K562 (cell line): ENCODE measurements at regions not wholly inside any gene's neighbourhood (a gene's known extent, or its start where the extent isn't known, plus 50 kb on each side); places are given as distances from the start of the nearest gene placed in this dataset.

Experiments
- ATAC-seq: fragments of 200-7000 bp; cut with Tn5 transposase; 3 replicates; pipeline ENCODE4 v1.9.1; 2020; ENCODE audit warnings: moderate library complexity
- BruUV-seq: library from RNA; stranded (reverse); fragments of 400-500 nt; replicated peaks from 2 replicates; lab custom pipeline; 2021; lab: Mats Ljungman, UMichigan
- CTCF ChIA-PET: fragments of 300-600 bp; formaldehyde crosslinking; extraction: SDS; loops from one replicate; lab custom pipeline; 2021; ENCODE audit warnings: low intra/inter-chr PET ratio; lab: Yijun Ruan, JAX
- POLR2A ChIA-PET: fragments of 300-600, 350-650 bp; sonication (Branson Sonifier 250); formaldehyde crosslinking; extraction: SDS; loops from one replicate; lab custom pipeline; 2021; ENCODE audit warnings: antibody characterized with exemption, inconsistent platforms; lab: Yijun Ruan, JAX
- DNase-seq, 4 experiments: peaks; one replicate each; pipeline versions ENCODE4 v3.0.0 to v3.0.0-alpha.2; 2011 to 2018; ENCODE audit warnings: low spot score in 3 of 4, mixed read lengths in 3 of 4; ENCODE audit errors: extremely low read depth in 1 of 4
- FAIRE-seq: peaks from 2 replicates; lab custom pipeline; 2011; peaks lifted over from hg19 to GRCh38; lab: Jason Lieb, UNC
- H2AFZ ChIP-seq: 2 replicates; pipeline ENCODE4 v1.6.0; 2011; ENCODE audit warnings: low read depth, low read length, control low read depth, inconsistent platforms
- H3K27ac ChIP-seq: fragments of 200-600 bp; 3 replicates; pipeline ENCODE4 v1.8.0; 2011; ENCODE audit warnings: low read depth, mild to moderate bottlenecking, control low read depth, inconsistent platforms, low read length, moderate library complexity, mixed read lengths; ENCODE audit errors: extremely low read depth
- H3K27me3 ChIP-seq, 2 experiments: fragments of 300-600 bp in 1 of 2; 2 replicates in 1 of 2; 3 replicates in 1 of 2; pipeline versions ENCODE4 v1.6.0 to v1.8.0; 2011; ENCODE audit warnings: inconsistent platforms in 2 of 2, low read length in 2 of 2, mild to moderate bottlenecking in 1 of 2, mixed read lengths in 1 of 2, moderate library complexity in 1 of 2; ENCODE audit not compliant: control insufficient read depth in 2 of 2, insufficient read depth in 2 of 2
- H3K36me3 ChIP-seq: fragments of 300-600 bp; 3 replicates; pipeline ENCODE4 v1.8.0; 2011; ENCODE audit warnings: mild to moderate bottlenecking, low read length, inconsistent platforms; ENCODE audit not compliant: control insufficient read depth, insufficient read depth
- H3K4me1 ChIP-seq, 2 experiments: fragments of 200-600 bp in 1 of 2; replicated peaks in 1 of 2; 2 replicates in 1 of 2; 3 replicates in 1 of 2; pipeline versions ENCODE4 v1.5.1 to v1.8.0; 2011; ENCODE audit warnings: inconsistent platforms in 2 of 2, low read length in 2 of 2, mild to moderate bottlenecking in 1 of 2, mixed read lengths in 1 of 2, moderate library complexity in 1 of 2; ENCODE audit not compliant: control insufficient read depth in 2 of 2, insufficient read depth in 2 of 2
- H3K4me2 ChIP-seq: 2 replicates; pipeline ENCODE4 v1.6.1; 2011; ENCODE audit warnings: low read length, control low read depth, inconsistent platforms, mixed read lengths; ENCODE audit not compliant: insufficient read depth
- H3K4me3 ChIP-seq: fragments of 200-600 bp; sonication (generic), shearing (Covaris generic); 2 replicates; pipeline ENCODE4 v1.5.1; 2016; ENCODE audit warnings: control low read depth, inconsistent platforms
- H3K79me2 ChIP-seq: fragments of 200-600 bp; 3 replicates; pipeline ENCODE4 v1.8.0; 2011; ENCODE audit warnings: low read length, inconsistent platforms; ENCODE audit not compliant: control insufficient read depth, insufficient read depth
- H3K9ac ChIP-seq, 2 experiments: 2 replicates each; pipeline versions ENCODE4 v1.6.0 to v1.6.1; 2011; ENCODE audit warnings: low read depth in 2 of 2, low read length in 2 of 2, control low read depth in 1 of 2, inconsistent platforms in 1 of 2, mild to moderate bottlenecking in 1 of 2, mixed read lengths in 1 of 2; ENCODE audit not compliant: insufficient read depth in 1 of 2
- H3K9me1 ChIP-seq: one replicate; pipeline ENCODE4 v1.6.0; 2011; ENCODE audit warnings: inconsistent platforms, mild to moderate bottlenecking, low read length, moderate library complexity; ENCODE audit not compliant: control insufficient read depth, insufficient read depth
- H3K9me3 ChIP-seq: replicated peaks from 2 replicates; pipeline ENCODE4 v1.5.1; 2011; ENCODE audit warnings: low read depth, low read length, inconsistent platforms; ENCODE audit not compliant: control insufficient read depth, insufficient read depth
- H4K20me1 ChIP-seq: replicated peaks from 2 replicates; pipeline ENCODE4 v1.6.1; 2011; ENCODE audit warnings: low read length, inconsistent platforms, mixed read lengths; ENCODE audit not compliant: control insufficient read depth, insufficient read depth
- DIDO1 ChIP-seq: fragments of 450-650 bp; IDR thresholded peaks from 2 replicates; pipeline ENCODE4 v1.6.1; 2016; ENCODE audit warnings: low read depth, missing biosample characterization, missing genetic modification characterization
- HMG20B ChIP-seq: fragments of 250-450 bp; sonication (Bioruptor Pico); IDR thresholded peaks from 2 replicates; pipeline ENCODE4 v1.5.0; 2021; ENCODE audit warnings: mild to moderate bottlenecking
- RAD51 ChIP-seq: fragments of 450-650 bp; IDR thresholded peaks from 2 replicates; pipeline ENCODE4 v1.7.1; 2016; ENCODE audit warnings: low read depth, mild to moderate bottlenecking, borderline replicate concordance
- ZNF217 ChIP-seq: sonication (generic); formaldehyde crosslinking; IDR thresholded peaks from 2 replicates; pipeline ENCODE4 v1.8.0; 2022; ENCODE audit warnings: mild to moderate bottlenecking, missing genetic modification reagents
- ZNF785 ChIP-seq: fragments of 250-450 bp; sonication (Bioruptor Pico); IDR thresholded peaks from 2 replicates; pipeline ENCODE4 v1.4.0; 2020; ENCODE audit warnings: mild to moderate bottlenecking
- WGBS: fragments of 100-300 bp; shearing (Covaris generic); methylation state at CpG from one replicate; pipeline ENCODE4 v1.1.6; 2016; ENCODE audit warnings: low coverage, mixed read lengths; ENCODE audit not compliant: insufficient coverage; ENCODE audit errors: missing lambda C conversion rate; 5-methylcytosine and 5-hydroxymethylcytosine counted together
- in situ Hi-C: fragments of 300-500 bp; cut with MboI; formaldehyde crosslinking; loops from 4 replicates; pipeline ENCODE4 v1.15.0; 2018; ENCODE audit warnings: inconsistent platforms, mixed read lengths
- intact Hi-C: fragments of 100-400 bp; cut with micrococcal nuclease; formaldehyde crosslinking; loops from 2 replicates; pipeline ENCODE4 v1.14.2; 2022
- TF ChIP-seq, protein P1 (sequence below): sonication (generic); formaldehyde crosslinking; IDR thresholded peaks from 2 replicates; pipeline ENCODE4 v1.4.0; 2020; ENCODE audit warnings: mild to moderate bottlenecking, missing genetic modification reagents
- TF ChIP-seq, protein P2 (sequence below): fragments of 450-650 bp; formaldehyde crosslinking; conservative IDR thresholded peaks from 2 replicates; pipeline ENCODE4 v1.4.0; 2022; ENCODE audit warnings: mild to moderate bottlenecking, missing genetic modification characterization
- TF ChIP-seq, protein P3 (sequence below): sonication (generic); formaldehyde crosslinking; IDR thresholded peaks from 2 replicates; pipeline ENCODE4 v1.9.0; 2022; ENCODE audit warnings: mild to moderate bottlenecking, missing genetic modification reagents
- TF ChIP-seq, protein P4 (sequence below): fragments of 250-450 bp; sonication (Bioruptor Pico); IDR thresholded peaks from 2 replicates; pipeline ENCODE4 v1.5.0; 2020; ENCODE audit warnings: mild to moderate bottlenecking
- TF ChIP-seq, protein P5 (sequence below): fragments of 450-650 bp; IDR thresholded peaks from 2 replicates; pipeline ENCODE4 v1.6.1; 2017; ENCODE audit warnings: antibody characterized with exemption
- TF ChIP-seq, protein P6 (sequence below): fragments of 250-450 bp; sonication (Bioruptor Pico); IDR thresholded peaks from 2 replicates; pipeline ENCODE4 v1.8.0; 2021; ENCODE audit warnings: mild to moderate bottlenecking, moderate library complexity

DNA sequence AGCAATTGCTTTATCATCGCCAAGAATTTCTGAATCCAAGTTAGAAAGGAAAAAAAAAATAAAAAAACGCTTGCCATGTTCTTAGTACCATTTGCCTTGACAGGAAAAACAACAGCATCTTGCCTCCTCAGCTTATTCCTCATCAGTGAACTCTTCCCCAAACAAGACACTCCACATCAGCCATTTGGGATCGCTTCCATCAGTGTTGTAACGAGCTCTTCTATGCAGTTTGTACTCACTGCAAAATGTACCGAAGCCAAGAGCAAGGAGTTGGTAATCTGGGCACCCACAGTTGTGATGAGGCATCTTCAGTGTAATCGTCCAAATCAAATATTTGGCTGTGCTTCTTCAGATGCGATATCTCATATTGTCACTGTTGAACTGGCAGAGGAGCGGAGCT, 503.7 kb downstream of the TMEM182 start (continued):
- TF ChIP-seq, protein P1, sequence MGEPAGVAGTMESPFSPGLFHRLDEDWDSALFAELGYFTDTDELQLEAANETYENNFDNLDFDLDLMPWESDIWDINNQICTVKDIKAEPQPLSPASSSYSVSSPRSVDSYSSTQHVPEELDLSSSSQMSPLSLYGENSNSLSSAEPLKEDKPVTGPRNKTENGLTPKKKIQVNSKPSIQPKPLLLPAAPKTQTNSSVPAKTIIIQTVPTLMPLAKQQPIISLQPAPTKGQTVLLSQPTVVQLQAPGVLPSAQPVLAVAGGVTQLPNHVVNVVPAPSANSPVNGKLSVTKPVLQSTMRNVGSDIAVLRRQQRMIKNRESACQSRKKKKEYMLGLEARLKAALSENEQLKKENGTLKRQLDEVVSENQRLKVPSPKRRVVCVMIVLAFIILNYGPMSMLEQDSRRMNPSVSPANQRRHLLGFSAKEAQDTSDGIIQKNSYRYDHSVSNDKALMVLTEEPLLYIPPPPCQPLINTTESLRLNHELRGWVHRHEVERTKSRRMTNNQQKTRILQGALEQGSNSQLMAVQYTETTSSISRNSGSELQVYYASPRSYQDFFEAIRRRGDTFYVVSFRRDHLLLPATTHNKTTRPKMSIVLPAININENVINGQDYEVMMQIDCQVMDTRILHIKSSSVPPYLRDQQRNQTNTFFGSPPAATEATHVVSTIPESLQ (CRISPR knock-in tag), result no peak
- TF ChIP-seq DIDO1 (tag) (no peak), ZNF785 (CRISPR knock-in tag) (no peak)

DNA sequence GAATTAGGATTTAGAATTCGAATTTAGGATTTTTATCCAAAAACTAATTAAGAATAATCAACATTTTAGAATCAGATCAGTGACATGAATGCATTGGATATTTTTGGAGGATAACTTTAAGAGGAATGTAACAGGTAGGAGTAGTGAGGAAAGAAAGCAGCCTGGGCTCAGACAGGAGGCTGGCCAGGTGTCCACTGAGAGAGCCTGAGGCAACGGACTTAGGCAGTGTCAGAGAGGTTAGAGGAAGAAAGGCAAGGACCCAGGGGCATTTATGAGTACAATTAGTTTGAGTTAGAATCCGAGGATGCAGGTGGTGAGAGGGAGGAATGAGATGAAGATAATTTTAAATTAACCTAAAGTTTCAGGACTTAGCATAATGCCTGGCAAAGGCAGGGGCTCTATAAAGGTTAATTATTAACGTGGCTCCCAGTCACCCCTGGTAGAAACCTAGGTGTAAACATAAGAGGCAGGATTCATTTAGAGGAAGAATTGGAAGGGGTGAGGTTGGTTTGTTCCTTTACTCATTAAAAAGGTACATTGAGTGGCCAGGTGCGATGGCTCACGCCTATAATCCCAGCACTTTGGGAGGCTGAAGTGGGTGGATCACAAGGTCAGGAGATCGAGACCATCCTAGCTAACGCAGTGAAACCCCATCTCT, 507.1 kb downstream of the TMEM182 start:
- Histone ChIP-seq H2AFZ (no peak overlapping the region), H3K4me2 (no peak overlapping the region), H3K9me3 (no peaks in the 10 kb centered on the region), H3K4me1 (no peaks in the 10 kb centered on the region), H3K36me3 (no peaks in the 10 kb centered on the region), H3K79me2 (no peaks in the 10 kb centered on the region), H3K27me3 (no peaks in the 10 kb centered on the region), H3K27ac (no peak overlapping the region), H4K20me1 (no peaks in the 10 kb centered on the region), H3K4me3 (no peak overlapping the region), H3K9me1 (no peaks in the 10 kb centered on the region), H3K9ac (no peak overlapping the region)
- ChIA-PET CTCF (no interaction called here), POLR2A (no interaction called here)
- intact Hi-C loops, result no loop called here
- DNase-seq, result no peak
- in situ Hi-C loops, result no loop called here
- no peak for ATAC-seq
- no peak for FAIRE-seq
- WGBS, result 0% methylated on average over 6 of the region's 8 CpGs
- BruUV-seq, result no TSS peak
- TF ChIP-seq, protein P2, sequence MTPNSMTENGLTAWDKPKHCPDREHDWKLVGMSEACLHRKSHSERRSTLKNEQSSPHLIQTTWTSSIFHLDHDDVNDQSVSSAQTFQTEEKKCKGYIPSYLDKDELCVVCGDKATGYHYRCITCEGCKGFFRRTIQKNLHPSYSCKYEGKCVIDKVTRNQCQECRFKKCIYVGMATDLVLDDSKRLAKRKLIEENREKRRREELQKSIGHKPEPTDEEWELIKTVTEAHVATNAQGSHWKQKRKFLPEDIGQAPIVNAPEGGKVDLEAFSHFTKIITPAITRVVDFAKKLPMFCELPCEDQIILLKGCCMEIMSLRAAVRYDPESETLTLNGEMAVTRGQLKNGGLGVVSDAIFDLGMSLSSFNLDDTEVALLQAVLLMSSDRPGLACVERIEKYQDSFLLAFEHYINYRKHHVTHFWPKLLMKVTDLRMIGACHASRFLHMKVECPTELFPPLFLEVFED (CRISPR knock-in tag), result no peak
- no peak for TF ChIP-seq RAD51
- TF ChIP-seq, protein P3, sequence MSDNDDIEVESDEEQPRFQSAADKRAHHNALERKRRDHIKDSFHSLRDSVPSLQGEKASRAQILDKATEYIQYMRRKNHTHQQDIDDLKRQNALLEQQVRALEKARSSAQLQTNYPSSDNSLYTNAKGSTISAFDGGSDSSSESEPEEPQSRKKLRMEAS (CRISPR knock-in tag), result no peak
- TF ChIP-seq, protein P4, sequence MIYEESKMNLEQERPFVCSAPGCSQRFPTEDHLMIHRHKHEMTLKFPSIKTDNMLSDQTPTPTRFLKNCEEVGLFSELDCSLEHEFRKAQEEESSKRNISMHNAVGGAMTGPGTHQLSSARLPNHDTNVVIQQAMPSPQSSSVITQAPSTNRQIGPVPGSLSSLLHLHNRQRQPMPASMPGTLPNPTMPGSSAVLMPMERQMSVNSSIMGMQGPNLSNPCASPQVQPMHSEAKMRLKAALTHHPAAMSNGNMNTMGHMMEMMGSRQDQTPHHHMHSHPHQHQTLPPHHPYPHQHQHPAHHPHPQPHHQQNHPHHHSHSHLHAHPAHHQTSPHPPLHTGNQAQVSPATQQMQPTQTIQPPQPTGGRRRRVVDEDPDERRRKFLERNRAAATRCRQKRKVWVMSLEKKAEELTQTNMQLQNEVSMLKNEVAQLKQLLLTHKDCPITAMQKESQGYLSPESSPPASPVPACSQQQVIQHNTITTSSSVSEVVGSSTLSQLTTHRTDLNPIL (CRISPR knock-in tag), result no peak
- TF ChIP-seq HMG20B, result no peak
- no peak for TF ChIP-seq ZNF217 (CRISPR knock-in tag)
- TF ChIP-seq, protein P5, sequence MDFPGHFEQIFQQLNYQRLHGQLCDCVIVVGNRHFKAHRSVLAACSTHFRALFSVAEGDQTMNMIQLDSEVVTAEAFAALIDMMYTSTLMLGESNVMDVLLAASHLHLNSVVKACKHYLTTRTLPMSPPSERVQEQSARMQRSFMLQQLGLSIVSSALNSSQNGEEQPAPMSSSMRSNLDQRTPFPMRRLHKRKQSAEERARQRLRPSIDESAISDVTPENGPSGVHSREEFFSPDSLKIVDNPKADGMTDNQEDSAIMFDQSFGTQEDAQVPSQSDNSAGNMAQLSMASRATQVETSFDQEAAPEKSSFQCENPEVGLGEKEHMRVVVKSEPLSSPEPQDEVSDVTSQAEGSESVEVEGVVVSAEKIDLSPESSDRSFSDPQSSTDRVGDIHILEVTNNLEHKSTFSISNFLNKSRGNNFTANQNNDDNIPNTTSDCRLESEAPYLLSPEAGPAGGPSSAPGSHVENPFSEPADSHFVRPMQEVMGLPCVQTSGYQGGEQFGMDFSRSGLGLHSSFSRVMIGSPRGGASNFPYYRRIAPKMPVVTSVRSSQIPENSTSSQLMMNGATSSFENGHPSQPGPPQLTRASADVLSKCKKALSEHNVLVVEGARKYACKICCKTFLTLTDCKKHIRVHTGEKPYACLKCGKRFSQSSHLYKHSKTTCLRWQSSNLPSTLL, result no peak
- TF ChIP-seq, protein P6, sequence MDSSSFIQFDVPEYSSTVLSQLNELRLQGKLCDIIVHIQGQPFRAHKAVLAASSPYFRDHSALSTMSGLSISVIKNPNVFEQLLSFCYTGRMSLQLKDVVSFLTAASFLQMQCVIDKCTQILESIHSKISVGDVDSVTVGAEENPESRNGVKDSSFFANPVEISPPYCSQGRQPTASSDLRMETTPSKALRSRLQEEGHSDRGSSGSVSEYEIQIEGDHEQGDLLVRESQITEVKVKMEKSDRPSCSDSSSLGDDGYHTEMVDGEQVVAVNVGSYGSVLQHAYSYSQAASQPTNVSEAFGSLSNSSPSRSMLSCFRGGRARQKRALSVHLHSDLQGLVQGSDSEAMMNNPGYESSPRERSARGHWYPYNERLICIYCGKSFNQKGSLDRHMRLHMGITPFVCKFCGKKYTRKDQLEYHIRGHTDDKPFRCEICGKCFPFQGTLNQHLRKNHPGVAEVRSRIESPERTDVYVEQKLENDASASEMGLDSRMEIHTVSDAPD (CRISPR knock-in tag), result no peak
